ENCODE measurements at regions not wholly inside any gene's neighbourhood (a gene's known extent, or its start where the extent isn't known, plus 50 kb on each side); places are given as distances from the start of the nearest gene placed in this dataset.
"Not testable (repeated sequence)": the region's sequence is repeated elsewhere in the genome, so short reads cannot be mapped to it uniquely, and the experiment has no call there.

DNA sequence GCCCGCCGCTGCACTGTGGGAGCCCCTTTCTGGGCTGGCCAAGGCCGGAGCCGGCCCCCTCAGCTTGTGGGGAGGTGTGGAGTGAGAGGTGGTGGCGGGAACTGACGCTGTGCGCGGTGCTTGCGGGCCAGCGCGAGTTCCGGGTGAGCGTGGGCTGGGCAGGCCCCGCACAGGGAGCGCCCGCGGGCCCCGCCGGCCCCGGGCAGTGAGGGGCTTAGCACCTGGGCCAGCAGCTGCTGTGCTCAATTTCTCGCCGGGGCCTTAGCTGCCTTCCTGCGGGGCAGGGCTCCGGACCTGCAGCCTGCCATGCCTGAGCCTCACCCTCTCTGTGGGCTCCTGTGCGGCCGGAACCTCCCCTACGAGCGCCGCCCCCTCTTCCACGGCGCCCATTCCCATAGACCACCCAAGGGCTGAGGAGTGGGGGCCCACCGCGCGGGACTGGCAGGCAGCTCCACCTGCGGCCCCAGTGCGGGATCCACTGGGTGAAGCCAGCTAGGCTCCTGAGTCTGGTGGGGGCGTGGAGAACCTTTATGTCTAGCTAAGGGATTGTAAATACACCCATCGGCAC, 1062.6 kb downstream of the TDRD15 start:
- DNase-seq: not testable (repeated sequence)

DNA sequence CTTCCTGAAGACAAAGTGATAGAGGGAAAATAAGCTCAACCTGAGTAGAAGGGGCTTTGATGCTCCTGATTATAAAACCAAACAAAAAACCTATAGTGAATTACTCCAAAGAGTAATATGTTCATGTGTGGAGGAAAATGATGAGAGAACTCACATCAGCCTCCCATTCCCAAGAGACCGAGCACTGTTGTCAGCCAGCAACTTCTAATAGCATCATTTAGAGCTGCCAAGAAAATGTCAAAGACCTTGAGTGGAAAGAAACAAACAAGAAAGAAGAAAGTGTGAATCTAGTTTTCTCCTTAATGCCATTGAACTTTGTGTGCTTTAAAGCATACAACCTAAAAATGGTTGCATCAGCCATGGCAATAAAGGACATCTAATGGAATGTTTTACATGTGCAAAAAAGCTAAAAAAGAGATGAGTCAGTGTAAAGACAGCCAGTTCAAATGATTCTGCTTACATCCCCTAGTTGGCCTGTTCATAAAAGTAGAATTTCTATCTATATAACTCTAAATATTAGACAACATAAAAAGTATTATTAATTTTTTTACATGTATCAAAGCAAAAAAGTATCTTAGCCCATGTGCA, 1066.2 kb downstream of the TDRD15 start:
- DNase-seq: no peak

DNA sequence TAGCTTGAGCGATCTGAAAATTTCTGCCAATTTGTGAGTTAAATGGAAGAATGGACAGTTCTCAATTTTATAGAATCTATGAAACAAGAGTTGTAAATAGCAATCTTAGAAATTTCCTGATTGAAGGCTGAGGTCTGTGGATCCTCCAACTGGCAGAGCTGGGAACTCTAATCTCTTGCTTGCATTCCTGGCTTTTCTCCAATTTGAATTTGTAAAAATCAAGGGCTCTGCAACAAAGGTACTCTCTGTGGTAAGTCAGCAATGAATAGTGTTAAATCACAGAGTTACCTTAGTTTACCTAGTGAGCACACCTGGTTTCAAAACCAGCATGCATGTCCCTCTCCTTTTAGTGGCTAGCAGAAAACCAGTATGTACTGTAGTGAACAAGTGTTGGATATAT, 1070.5 kb downstream of the TDRD15 start:
- no peak for DNase-seq

DNA sequence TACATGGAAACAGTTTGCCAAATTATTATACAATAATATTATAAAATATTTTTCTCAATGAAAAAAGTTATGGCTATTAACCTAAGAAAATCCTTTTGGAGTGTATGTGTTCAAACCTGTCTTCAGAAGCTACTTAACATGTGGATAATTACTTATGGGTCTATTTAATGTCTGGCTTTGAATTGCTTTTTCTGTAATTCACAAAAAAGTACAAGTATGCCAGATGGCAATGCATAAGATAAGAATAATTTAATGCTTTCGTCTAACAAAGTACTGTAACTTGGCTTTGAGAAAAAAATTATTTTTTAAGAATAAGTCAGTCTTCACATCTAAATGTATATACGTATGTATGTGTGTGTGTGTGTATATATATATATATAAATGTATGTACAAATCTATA, 1073.0 kb downstream of the TDRD15 start:
- DNase-seq: no peak

DNA sequence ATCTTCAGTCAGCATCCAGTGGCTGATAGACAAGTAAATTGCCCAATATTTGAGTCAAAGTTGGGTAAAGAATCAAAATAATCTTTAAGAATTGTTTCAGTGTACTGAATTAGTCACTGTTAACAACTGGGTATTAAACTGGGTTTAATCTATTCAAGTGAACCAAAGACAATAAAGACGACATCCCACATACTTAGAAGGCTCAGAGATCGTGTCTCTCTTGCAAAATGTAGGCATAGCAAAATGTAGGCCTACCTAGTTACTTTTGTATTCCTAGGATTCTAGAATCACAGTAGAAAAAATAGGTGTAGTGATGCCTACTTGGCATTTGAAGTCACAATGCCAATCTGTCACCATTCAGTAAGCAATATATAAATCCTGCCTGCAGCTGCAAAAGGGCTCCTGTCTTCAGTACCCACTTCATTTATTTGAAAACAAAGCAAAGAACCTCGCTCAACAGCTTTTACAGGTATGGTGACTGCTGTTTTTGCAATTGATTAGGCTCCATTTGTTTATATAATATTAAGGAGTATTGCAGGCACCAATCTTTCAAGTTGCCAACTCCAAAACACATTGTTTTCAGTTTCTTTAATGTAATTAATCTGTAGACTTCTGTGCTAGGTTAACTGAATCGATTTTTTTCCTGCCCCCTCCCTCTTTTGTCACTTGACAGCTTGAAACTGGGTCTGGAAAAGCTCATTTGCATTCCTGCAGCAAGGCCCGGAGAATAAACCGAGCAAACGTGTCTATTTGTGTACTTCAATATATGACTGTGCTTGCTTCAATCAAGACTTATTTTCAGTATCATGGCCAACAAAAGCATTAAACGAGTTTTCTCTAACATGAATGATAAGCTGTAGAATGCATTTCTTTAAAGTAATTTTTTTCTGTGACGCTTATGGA, 1074.9 kb downstream of the TDRD15 start:
- no peak for DNase-seq

DNA sequence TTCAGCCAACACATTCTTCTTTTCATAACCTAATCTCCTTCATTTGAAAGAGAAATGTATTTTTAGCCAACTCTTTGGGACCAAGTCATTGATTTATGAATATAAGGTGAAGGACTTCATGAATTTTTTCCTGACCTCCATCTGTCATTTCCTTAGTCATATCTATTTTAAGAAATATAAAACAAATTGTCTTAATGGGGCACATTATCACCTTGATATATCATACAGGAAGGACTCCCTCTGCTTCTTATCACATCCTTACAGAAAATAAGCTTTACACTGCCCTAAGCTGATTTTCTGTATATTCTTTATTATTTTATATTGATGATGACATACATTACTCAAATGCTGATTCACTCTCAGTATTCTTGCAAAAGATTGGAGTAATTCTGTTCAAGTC, 1076.2 kb downstream of the TDRD15 start:
- no peak for DNase-seq

DNA sequence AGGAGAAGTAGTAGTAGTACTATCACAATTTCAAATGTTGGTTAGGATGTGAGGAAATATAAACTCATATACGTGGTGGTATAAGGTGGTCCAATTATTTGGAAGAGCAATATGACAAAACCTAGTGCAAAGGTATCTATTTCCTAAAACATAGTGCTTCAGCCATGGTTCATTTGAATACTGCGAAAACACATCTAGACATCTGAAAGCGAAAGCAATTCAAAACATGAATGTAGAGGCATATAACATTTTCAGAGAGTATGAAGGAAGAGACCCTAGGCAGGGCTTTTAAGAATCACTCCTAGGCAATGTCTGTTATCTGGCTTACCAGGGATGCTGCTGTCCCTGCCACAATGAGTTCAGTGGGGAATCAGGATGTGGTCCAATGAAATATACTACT, 1085.8 kb downstream of the TDRD15 start:
- no peak for DNase-seq

DNA sequence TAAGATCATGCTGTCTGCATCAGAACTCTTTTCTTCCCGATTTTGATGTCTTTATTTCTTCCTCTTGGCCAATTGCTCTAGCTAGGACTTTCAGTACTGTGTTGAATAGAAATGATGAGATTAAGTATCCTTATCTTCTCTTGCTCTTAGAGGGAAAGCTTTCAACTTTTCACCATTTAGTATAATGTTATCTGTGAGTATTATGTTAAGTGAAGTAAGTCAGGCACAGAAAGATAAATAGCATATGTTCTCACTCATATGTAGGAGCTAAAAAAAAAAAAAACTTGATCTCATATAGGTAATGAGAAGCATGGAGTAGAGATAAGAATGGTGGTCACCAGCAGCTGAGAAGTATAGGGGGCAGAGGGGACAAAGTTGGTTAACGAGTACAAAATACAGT, 1089.5 kb downstream of the TDRD15 start:
- no peak for DNase-seq

DNA sequence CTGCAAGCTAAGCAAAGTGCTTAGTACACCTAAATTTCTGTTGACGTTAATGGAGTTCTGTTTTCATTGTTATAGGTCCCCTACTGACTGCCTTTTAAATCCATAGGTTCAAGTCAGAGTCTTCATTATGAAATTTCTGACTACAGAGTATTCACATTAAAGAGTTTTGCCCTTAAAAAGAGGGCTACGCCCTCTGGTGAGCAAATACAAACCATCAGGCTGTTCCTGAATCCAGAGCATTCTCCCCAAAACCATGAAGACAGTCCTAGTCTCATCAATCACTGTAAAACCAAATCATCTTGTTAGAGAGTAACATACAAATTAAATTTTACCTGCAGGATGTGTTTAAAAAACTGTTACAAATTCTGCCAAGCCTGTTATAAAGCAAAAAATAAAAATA, 1091.7 kb downstream of the TDRD15 start:
- no peak for DNase-seq

DNA sequence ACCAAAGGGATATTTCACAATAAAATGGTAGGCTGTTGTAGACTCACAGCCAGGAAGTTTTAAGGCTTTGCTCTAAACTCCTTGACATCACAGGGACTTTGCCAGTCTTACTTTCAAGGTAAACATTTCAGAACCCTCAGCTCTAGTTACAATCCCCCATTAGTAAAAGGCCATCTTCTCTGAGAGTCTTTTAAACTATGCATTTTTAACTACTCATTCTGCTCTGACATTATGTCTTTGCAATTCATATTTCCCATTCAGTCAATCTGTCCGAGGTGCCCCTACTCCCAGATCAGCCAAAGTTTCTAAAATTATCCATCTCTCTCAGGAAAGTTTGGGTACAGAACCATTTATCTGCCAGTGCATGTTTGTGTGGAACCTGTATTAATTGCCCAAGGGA, 1094.1 kb downstream of the TDRD15 start:
- DNase-seq: no peak

DNA sequence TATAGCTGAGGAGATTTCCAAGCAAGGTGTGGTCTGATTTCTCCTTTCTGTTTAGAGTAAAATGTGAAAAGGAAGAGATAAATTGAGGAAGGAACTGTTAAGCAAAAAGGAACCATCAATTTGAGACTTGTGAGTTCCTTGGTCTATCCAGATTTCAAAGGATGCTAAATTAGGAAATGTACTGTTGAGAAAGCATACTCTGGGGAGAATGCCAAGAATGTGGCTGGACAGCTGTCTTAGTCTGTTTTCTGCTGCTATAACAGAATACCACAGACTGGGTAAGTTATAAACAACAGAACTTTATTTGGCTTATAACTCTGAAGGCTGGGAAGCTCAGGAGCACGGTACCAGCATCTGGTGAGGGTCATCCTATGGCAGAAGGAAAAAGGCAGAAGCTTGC, 1097.2 kb downstream of the TDRD15 start:
- DNase-seq: no peak

DNA sequence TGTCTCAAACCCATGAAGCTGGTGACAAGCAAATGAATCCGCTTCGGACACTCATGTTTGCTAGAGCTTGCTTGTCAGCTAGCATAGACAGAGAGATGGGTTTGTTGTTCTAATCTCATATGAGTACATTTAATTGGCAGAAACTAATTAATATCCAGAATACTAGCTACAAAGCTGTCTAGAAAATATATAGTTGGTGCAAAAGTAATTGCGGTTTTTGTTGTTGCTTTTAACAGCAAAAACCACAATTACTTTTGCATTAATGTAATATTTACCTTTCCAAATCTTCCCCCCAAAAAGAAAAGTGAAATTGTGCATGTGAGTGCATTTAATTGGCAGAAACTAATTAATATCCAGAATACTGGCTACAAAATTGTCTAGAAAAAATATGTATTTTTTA, 1115.2 kb downstream of the TDRD15 start:
- no peak for DNase-seq

DNA sequence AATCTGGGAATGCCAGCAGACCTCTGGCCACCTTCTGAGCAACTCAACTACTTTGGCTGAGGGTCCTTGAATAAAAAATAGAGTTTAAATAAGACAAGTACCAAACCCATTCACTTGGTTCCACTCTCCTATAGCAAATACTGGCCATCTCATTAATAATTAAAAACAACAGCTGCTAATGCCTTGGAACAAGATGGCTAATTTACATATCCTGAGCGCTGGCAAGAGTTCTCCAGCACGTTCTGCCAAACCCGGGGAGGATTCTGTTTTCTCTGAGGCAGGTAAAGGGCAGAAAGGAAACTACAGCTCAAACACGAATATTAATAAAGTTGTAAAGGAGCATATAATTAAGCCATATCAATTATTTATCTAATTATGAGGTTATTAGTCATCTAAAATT, 1123.7 kb downstream of the TDRD15 start:
- no peak for DNase-seq

DNA sequence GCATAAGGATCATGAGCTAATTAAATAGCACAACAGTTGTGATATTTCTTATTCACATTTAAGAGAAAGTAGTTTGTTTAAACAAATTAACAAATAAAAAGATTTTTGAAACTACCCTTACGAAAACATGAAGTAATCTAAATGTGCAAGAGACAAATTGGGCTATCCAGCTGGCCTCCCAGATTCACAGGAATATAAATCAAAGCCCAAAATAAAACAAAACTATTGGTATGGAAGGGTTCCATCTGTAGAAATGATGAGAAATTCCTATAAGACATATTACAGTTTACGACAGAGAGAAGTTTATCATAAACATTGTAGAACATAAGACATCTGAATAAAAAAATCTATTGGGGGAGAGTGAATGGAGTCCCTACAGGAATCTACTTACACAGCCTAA, 1125.1 kb downstream of the TDRD15 start:
- no peak for DNase-seq

DNA sequence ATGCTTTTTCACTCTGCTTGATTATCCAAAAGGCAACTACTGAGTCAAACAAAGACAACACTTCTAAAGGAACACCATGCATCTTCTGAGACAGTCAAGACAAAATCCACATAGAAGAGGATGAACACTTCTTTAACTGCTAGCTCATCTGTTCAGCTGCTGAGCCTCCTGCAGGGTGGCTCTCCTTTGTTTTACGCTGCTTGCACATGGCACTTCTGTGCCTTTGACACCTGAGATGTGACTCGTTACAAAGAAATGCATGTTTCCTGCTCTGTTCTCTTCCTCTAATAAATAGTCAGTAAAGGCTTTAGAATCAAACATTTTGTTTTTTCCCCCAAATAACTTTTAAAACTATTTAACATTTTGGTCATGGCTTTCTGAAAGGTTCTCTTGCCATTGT, 1129.4 kb downstream of the TDRD15 start:
- no peak for DNase-seq

DNA sequence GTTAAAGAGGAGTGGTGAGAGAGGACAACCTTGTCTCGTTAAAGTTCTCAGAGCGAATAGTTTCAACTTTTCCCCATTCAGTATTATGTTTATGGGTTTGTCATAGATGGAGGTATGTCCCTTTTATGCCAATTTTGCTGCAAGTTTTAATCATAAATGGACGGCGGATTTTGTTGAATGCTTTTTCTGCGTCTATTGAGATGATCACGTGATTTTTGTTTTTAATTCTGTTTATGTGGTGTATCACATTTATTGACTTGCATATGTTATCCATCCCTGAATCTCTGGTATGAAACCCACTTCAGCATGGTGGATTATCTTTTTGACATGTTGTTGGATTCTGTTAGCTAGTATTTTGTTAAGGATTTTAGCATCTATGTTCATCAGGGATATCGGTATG, 1123.8 kb upstream of the KLHL29 start:
- DNase-seq: no peak

DNA sequence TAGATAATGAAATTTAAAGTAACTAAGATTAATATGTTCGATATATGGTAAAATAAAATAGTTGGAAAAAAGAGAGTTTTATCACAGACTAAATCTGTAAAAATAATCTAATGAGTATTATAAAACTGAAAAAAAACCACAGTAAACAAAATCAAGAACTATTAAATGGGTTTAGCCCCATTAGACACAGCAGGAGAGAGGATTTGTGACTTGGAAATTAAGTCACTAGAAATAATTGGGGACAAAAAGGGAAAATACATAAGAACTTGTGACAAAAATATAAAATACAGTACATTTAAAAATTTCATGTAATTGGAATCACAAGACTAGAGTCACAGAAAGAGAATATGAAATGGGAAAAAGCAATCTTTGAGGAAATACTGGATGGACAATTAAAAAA, 1114.6 kb upstream of the KLHL29 start:
- no peak for DNase-seq

DNA sequence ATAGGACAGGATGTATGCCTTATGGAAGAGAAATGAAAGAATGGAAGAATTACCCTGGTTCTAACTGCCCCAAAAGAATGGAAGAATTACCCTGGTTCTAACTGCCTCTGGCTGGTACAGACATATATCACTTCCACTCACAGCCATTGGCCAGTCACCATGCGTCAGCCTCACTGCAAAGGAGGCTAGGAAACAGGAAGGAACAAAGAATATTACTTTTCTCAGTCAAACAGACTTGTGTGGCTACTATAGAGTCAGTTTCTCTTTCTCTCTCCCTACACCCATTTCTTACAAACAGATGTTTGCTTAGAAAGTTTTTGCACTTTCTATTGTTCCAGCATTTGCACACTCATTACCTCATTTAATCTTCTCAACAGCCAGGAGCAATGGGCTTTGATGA, 1111.1 kb upstream of the KLHL29 start:
- no peak for DNase-seq

DNA sequence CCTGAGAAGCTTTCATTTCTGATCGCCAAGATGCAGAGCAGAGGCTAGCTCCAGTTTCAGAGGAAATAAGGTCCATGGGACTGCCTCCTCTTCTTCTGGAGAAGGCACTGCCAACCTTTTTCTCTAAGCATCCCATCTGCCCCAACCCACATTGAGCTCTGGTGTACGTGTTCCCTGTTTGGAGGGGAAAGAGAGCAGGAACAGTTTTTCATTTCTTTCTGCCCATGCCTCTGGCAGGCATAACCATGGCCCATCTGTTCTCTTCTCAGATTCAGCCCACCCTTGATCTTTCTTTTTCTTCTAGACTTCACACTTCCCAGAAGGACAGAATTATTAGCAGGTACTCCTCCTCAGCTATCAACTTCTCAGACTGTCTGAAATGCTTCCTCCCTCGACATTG, 1110.3 kb upstream of the KLHL29 start:
- DNase-seq: no peak

DNA sequence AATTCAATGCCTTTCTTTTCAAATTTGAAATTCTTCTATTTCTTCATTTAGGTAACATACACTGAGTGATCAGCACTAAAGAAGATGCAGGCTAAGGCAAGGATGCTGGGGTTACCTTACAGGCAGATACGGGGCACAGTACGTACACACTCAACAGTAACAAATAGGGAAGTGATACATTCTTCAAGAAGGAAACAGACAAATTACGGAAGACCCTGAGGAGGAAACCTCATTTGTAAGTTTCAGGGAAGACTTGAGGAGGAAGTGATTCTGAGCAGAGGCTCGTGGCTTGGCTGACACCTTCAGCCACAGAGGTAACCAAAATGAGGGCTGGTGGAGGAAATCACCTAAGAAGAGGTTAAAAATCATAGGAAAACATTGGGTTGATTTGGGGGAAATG, 1108.3 kb upstream of the KLHL29 start:
- DNase-seq: no peak

DNA sequence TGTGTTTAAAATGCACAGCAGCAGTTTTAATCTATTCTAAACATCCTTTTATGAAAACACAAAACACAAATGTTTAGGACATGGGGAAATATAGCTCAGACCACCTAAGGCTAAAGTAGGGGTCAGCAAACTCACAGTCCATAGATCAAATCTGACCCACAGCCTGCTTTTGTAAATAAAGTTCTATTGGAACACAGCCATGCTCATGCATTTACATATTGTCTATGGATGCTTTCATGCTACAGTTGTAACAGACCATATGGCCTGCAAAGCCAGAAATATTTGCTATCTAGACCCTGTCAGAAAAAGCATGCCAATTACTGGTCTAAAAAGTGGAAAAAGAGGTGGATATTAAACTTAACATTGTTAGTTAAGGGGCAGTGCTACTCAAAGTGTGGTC, 1105.4 kb upstream of the KLHL29 start:
- no peak for DNase-seq

DNA sequence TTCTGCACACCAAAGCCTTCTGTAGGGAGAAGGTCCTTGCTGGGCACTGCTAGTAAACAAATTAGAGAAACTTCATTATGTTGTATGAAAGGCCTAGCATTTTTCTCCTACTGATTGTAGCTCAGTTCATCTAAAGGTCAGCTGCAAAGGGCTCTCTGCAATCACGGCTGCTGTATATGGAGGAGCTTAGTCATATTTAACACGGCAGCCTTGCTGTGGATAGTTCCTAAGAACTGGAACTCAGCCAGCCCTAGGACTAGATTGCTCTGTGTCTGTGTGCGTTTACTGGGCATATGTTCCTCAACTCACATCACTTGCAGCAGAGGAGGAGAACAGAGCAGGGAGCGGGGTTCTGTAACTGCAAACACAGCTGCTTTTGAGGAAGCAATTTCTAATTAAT, 1103.9 kb upstream of the KLHL29 start:
- DNase-seq: no peak

DNA sequence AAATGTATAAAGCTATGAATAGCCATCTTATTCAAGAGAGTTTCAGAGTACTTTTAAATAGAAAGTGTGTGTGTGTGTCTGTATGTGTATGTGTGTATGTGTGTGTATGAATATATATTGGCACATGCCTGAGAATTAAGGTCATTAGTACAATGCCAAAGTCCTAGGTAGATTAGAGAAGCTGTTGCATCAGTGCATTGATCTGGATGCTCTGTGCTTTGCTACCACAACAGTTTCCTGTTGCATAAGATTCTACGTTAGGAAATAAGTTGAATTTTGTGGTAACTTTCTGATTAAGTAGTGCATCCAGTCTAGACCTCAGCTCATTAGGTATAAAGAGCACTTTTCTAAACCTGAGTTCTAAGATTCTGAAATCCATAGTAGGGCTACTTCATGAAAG, 1102.8 kb upstream of the KLHL29 start:
- no peak for DNase-seq

DNA sequence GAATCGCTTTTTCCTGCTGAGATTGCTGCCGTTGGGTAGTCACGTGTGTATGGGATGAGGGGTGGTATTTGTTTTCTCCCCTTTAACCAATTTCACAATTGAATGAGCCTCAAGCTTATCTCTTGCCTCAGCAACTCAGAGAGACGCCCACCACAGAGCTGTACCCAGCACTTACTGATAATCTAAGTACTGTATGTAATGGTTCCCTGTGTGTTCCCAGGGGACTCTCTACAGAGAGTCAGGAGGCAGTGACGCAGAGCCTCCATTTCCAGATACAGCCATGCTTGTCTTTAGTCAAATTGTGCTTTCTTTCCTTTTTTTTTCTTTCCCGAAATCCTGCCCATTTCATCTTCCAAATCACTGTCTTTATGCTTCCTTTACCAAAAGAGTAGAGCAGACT, 1102.1 kb upstream of the KLHL29 start:
- no peak for DNase-seq

DNA sequence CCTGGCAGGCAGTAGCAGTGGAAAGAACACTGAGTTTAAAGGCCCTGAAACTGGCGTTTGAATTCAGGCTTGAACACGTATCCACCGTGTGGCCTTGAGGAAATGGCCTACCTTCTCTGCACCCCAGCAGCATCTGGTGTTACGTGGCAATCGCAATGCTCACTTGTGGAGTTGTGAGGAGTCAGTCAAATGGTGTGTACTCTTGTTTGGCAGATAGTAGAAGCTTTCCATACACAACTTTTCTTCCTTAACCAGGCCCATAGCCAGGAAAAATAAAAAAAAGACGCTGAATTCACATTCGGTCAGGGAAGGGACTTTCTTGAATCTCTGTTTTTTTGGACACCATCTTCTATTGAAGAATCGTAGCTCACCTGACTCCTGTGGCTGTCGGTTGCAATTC, 1101.5 kb upstream of the KLHL29 start:
- DNase-seq: no peak
